ENCODE measurements at regions not wholly inside any gene's neighbourhood (a gene's known extent, or its start where the extent isn't known, plus 50 kb on each side); places are given as distances from the start of the nearest gene placed in this dataset.

DNA sequence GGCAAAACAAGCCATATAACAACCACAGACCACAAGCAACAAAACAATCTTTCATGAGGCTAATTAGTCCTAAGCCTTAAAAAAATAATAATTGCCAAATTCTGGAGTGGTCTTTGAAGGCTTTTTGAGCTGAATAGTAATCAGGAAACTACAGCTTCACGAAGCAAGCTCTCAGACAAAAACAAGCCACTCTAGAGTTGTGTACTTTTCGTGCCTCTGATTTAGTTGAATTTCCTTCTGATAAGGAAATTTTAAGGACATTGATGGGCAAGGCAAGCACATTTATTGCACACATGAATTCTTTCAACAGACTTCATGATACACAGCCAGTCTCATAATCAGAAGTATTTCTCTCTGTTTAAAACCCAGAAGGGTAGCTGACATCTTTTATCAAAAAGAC, 130.8 kb upstream of the IRX3 start:
- TF ChIP-seq CTCF (IDR thresholded peaks at IDR 0.05) (no peak), POLR2A (IDR thresholded peaks at IDR 0.05) (no peak), EP300 (IDR thresholded peaks at IDR 0.05) (no peak)

Data from ovary (tissue), 3 donors.